Fibroblast of lung (primary cell): ENCODE measurements at regions not wholly inside any gene's neighbourhood (a gene's known extent, or its start where the extent isn't known, plus 50 kb on each side); places are given as distances from the start of the nearest gene placed in this dataset.

Source experiments
- EZH2 ChIP-seq: IDR thresholded peaks from 2 replicates; pipeline ENCODE4 v1.5.1; 2012; ENCODE audit warnings: low read length, control low read depth, mild to moderate bottlenecking; ENCODE audit errors: missing control alignments
- TF ChIP-seq, protein P1 (sequence below), 2 donors: IDR thresholded peaks in 1 of 2; conservative IDR thresholded peaks in 1 of 2; 1 replicate in 1 of 2; 2 replicates in 1 of 2; pipeline ENCODE4 v1.5.1; 2011 to 2012; ENCODE audit warnings: low read length in 2 of 2, control low read depth in 1 of 2, inconsistent platforms in 1 of 2, low read depth in 1 of 2, mild to moderate bottlenecking in 1 of 2

DNA sequence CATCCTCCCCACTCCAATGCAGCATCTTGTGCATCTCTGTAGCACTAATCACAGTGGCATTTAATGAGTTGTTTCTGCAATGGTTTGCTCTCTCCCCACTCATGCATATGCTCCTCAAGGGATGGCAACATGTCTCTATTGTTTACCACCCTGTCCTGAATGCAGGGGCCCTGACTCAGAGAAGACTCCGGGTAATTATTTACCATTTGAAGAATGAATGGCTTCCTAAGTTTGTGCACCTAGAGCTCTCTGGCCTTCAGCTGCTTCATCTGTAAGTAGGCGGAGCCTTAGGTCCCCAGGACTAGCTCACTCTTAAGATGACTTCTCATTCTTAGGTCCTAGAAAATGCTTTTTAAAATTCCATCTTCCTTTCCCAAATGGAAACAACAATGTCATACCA, 63.7 kb upstream of the IGSF21 start:
- TF ChIP-seq, protein P1, sequence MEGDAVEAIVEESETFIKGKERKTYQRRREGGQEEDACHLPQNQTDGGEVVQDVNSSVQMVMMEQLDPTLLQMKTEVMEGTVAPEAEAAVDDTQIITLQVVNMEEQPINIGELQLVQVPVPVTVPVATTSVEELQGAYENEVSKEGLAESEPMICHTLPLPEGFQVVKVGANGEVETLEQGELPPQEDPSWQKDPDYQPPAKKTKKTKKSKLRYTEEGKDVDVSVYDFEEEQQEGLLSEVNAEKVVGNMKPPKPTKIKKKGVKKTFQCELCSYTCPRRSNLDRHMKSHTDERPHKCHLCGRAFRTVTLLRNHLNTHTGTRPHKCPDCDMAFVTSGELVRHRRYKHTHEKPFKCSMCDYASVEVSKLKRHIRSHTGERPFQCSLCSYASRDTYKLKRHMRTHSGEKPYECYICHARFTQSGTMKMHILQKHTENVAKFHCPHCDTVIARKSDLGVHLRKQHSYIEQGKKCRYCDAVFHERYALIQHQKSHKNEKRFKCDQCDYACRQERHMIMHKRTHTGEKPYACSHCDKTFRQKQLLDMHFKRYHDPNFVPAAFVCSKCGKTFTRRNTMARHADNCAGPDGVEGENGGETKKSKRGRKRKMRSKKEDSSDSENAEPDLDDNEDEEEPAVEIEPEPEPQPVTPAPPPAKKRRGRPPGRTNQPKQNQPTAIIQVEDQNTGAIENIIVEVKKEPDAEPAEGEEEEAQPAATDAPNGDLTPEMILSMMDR (conservative IDR thresholded peaks at IDR 0.05 in 1 of 2, IDR thresholded peaks at IDR 0.05 in 1 of 2; ENCODE audit: low read depth in 1 of 2, low read length in 2 of 2): no peak
- TF ChIP-seq EZH2: no peak
